ENCODE measurements at regions not wholly inside any gene's neighbourhood (a gene's known extent, or its start where the extent isn't known, plus 50 kb on each side); places are given as distances from the start of the nearest gene placed in this dataset.

GRCh38 chr1:200317236-200317635, 92.6 kb downstream of the ZNF281 start:
- TF ChIP-seq EZH2 (IDR thresholded peaks at IDR 0.05) (no peak), POLR2AphosphoS5 (IDR thresholded peaks at IDR 0.05; ENCODE audit: borderline replicate concordance, low read depth, low read length) (no peak), FOXP2 (optimal IDR thresholded peaks at IDR 0.05; ENCODE audit: control extremely low read depth, extremely low read length, insufficient read depth) (no peak)
